ENCODE measurements at regions not wholly inside any gene's neighbourhood (a gene's known extent, or its start where the extent isn't known, plus 50 kb on each side); places are given as distances from the start of the nearest gene placed in this dataset.

GRCh38 chr16:60107871-60108270, 1373.8 kb upstream of the GOT2 start:
- in situ Hi-C loops (cut with MboI) (no loop called here), intact Hi-C loops (cut with micrococcal nuclease) (no loop called here)
- ChIA-PET CTCF (ENCODE audit: low intra/inter-chr PET ratio) (no interaction called here), POLR2A (interaction anchor here (0.6 kb wide), 1 partner anchor 115 kb away, joined by 3 read pairs; no protein-coding TSS in a partner anchor)
- no peak for FAIRE-seq
- Histone ChIP-seq H3K9ac (ENCODE audit: insufficient read depth in 1 of 2, low read depth in 2 of 2, low read length in 2 of 2) (no peak overlapping the region), H3K79me2 (ENCODE audit: control insufficient read depth, insufficient read depth, low read length) (no peaks in the 10 kb centered on the region), H3K27me3 (ENCODE audit: control insufficient read depth in 2 of 2, insufficient read depth in 2 of 2, low read length in 2 of 2) (no peaks in the 10 kb centered on the region), H3K27ac (ENCODE audit: extremely low read depth, low read depth, low read length) (no peak overlapping the region), H2AFZ (ENCODE audit: low read depth, low read length) (no peak overlapping the region), H3K4me1 (replicated peaks in 1 of 2; ENCODE audit: control insufficient read depth in 2 of 2, insufficient read depth in 2 of 2, low read length in 2 of 2) (no peaks in the 10 kb centered on the region), H3K36me3 (ENCODE audit: control insufficient read depth, insufficient read depth, low read length) (no peaks in the 10 kb centered on the region), H3K4me2 (ENCODE audit: insufficient read depth, low read length) (no peak overlapping the region), H3K9me1 (ENCODE audit: control insufficient read depth, insufficient read depth, low read length) (no peaks in the 10 kb centered on the region), H3K9me3 (replicated peaks; ENCODE audit: control insufficient read depth, insufficient read depth, low read depth, low read length) (no peaks in the 10 kb centered on the region), H4K20me1 (replicated peaks; ENCODE audit: control insufficient read depth, insufficient read depth, low read length) (no peaks in the 10 kb centered on the region), H3K4me3 (no peak overlapping the region)
- no TSS peak for BruUV-seq (replicated peaks)
- no peak for ATAC-seq
- 0% methylated on average over 4 of the region's 4 CpGs for WGBS (ENCODE audit: insufficient coverage, low coverage, missing lambda C conversion rate)
- DNase-seq (ENCODE audit: extremely low read depth in 1 of 4, low spot score in 3 of 4): no peak
- TF ChIP-seq GABPB2 (CRISPR knock-in tag; conservative IDR thresholded peaks at IDR 0.05): no peak
- no peak for TF ChIP-seq HMG20B (CRISPR knock-in tag; IDR thresholded peaks at IDR 0.05)
- no peak for TF ChIP-seq ARID3B (CRISPR knock-in tag; IDR thresholded peaks at IDR 0.05; ENCODE audit: borderline replicate concordance)
- no peak for TF ChIP-seq STAT6 (CRISPR knock-in tag; IDR thresholded peaks at IDR 0.05)
- TF ChIP-seq DIDO1 (tag; IDR thresholded peaks at IDR 0.05; ENCODE audit: low read depth): no peak
- no peak for TF ChIP-seq RBBP5 (IDR thresholded peaks at IDR 0.05; ENCODE audit: borderline replicate concordance, insufficient read depth, low read length, poor library complexity, severe bottlenecking)
- no peak for TF ChIP-seq ZNF592 (IDR thresholded peaks at IDR 0.05)
- TF ChIP-seq, protein P1, sequence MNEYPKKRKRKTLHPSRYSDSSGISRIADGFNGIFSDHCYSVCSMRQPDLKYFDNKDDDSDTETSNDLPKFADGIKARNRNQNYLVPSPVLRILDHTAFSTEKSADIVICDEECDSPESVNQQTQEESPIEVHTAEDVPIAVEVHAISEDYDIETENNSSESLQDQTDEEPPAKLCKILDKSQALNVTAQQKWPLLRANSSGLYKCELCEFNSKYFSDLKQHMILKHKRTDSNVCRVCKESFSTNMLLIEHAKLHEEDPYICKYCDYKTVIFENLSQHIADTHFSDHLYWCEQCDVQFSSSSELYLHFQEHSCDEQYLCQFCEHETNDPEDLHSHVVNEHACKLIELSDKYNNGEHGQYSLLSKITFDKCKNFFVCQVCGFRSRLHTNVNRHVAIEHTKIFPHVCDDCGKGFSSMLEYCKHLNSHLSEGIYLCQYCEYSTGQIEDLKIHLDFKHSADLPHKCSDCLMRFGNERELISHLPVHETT (CRISPR knock-in tag; conservative IDR thresholded peaks at IDR 0.05 in 1 of 2, IDR thresholded peaks at IDR 0.05 in 1 of 2): no peak
- TF ChIP-seq TEAD1 (CRISPR knock-in tag; IDR thresholded peaks at IDR 0.05): no peak
- no peak for TF ChIP-seq ZNF23 (CRISPR knock-in tag; IDR thresholded peaks at IDR 0.05)
- no peak for TF ChIP-seq THRAP3 (IDR thresholded peaks at IDR 0.05; ENCODE audit: borderline replicate concordance)
- no peak for TF ChIP-seq BCOR (IDR thresholded peaks at IDR 0.05)
